Panc1 (cell line): ENCODE measurements at regions not wholly inside any gene's neighbourhood (a gene's known extent, or its start where the extent isn't known, plus 50 kb on each side); places are given as distances from the start of the nearest gene placed in this dataset.

Source experiments
- ATAC-seq: fragments of 200-7000 bp; cut with Tn5 transposase; 2 replicates; pipeline ENCODE4 v1.9.1; 2020; ENCODE audit warnings: mild to moderate bottlenecking, moderate library complexity
- BruUV-seq: library from RNA; stranded (reverse); fragments of 400-500 nt; replicated peaks from 2 replicates; lab custom pipeline; 2021; lab: Mats Ljungman, UMichigan
- CTCF ChIA-PET: fragments of 300-600 bp; sonication (Branson Sonifier 250); formaldehyde crosslinking; loops from one replicate; lab custom pipeline; 2022; ENCODE audit warnings: antibody characterized with exemption; lab: Charles Lee
- POLR2A ChIA-PET: fragments of 300-600 bp; sonication (Branson Sonifier 250); formaldehyde crosslinking; loops from one replicate; lab custom pipeline; 2022; ENCODE audit warnings: antibody characterized with exemption; lab: Charles Lee
- DNase-seq: peaks from one replicate; pipeline ENCODE4 v3.0.0-alpha.2; 2010; ENCODE audit warnings: low read depth, low spot score
- H3K27ac ChIP-seq: 2 replicates; pipeline ENCODE4 v1.5.1; 2011; ENCODE audit warnings: mild to moderate bottlenecking, low read length, inconsistent platforms
- H3K27me3 ChIP-seq: fragments of 200-500 bp; sonication (Bioruptor generic); 2 replicates; pipeline ENCODE4 v1.6.0; 2014; ENCODE audit warnings: low read length, inconsistent platforms; ENCODE audit not compliant: control insufficient read depth, insufficient read depth
- H3K36me3 ChIP-seq: fragments of 200-500 bp; sonication (Bioruptor generic); 2 replicates; pipeline ENCODE4 v1.5.1; 2014; ENCODE audit warnings: inconsistent platforms, mild to moderate bottlenecking, low read length, moderate library complexity; ENCODE audit not compliant: control insufficient read depth, insufficient read depth
- H3K4me1 ChIP-seq: 2 replicates; pipeline ENCODE4 v1.5.1; 2011; ENCODE audit warnings: inconsistent platforms, mild to moderate bottlenecking, low read length, moderate library complexity; ENCODE audit not compliant: control insufficient read depth, insufficient read depth
- H3K4me3 ChIP-seq, 2 experiments: 2 replicates each; pipeline ENCODE4 v1.5.1; 2011 to 2012; ENCODE audit warnings: low read depth in 2 of 2, low read length in 2 of 2, mild to moderate bottlenecking in 2 of 2, inconsistent platforms in 1 of 2, moderate library complexity in 1 of 2
- H3K9me3 ChIP-seq: fragments of 200-500 bp; sonication (Bioruptor generic); 2 replicates; pipeline ENCODE4 v1.5.1; 2014; ENCODE audit warnings: low read depth, mild to moderate bottlenecking, inconsistent platforms, low read length, moderate library complexity; ENCODE audit not compliant: control insufficient read depth, insufficient read depth
- POLR2AphosphoS5 ChIP-seq: IDR thresholded peaks from 2 replicates; pipeline ENCODE4 v1.6.1; 2012; ENCODE audit warnings: mild to moderate bottlenecking, low read depth, low read length, moderate library complexity
- SIN3A ChIP-seq: IDR thresholded peaks from 2 replicates; pipeline ENCODE4 v1.6.1; 2012; ENCODE audit warnings: low read depth, mild to moderate bottlenecking, low read length, moderate library complexity, borderline replicate concordance; ENCODE audit not compliant: insufficient read depth
- TCF7L2 ChIP-seq: IDR thresholded peaks from 2 replicates; pipeline ENCODE4 v1.6.1; 2011; ENCODE audit warnings: mild to moderate bottlenecking, low read depth, low read length, inconsistent platforms
- in situ Hi-C: cut with HindIII; loops from 2 replicates; pipeline ENCODE4 v1.10.0; 2016; ENCODE audit warnings: low sequenced_read_pairs, low pct_unique_long_range_greater_than_20kb
- intact Hi-C: fragments of 100-400 bp; cut with micrococcal nuclease; formaldehyde crosslinking; loops from one replicate; pipeline ENCODE4 v1.10.0; 2022; ENCODE audit not compliant: unreplicated experiment
- TF ChIP-seq, protein P1 (sequence below), 2 experiments: IDR thresholded peaks; 2 replicates each; pipeline ENCODE4 v1.6.1; 2011 to 2012; ENCODE audit warnings: low read depth in 2 of 2, control low read depth in 1 of 2, low read length in 1 of 2, mild to moderate bottlenecking in 1 of 2, moderate library complexity in 1 of 2; ENCODE audit not compliant: insufficient read depth in 1 of 2
- TF ChIP-seq, protein P2 (sequence below): fragments of 450-650 bp; IDR thresholded peaks from 2 replicates; pipeline ENCODE4 v1.5.1; 2017; ENCODE audit warnings: mild to moderate bottlenecking

DNA sequence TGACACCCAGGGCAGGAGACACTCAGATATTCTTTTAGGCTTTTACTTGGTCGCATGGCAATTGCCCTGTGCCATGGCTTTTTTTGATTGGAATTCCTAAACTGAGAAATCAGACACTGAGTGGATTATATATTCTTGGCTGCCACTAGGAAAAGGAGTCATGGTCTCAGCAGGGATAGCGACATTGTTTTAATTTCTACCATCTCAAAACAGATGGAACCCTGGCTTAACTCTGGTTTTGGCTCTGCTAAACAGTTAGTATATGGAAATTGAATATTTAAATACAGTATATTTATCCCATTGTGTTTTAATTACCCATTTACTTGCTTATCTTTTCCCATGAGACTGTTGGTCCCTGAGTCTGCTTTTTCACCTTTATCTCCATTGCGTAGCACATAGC is 84.0 kb downstream of the DACT1 start:
- no peak for ATAC-seq
- no peak overlapping the region for H3K27ac ChIP-seq
- H3K27me3 ChIP-seq = no peaks in the 10 kb centered on the region
- no peak for TF ChIP-seq POLR2AphosphoS5
- no peak for TF ChIP-seq SIN3A
- TF ChIP-seq, protein P1, sequence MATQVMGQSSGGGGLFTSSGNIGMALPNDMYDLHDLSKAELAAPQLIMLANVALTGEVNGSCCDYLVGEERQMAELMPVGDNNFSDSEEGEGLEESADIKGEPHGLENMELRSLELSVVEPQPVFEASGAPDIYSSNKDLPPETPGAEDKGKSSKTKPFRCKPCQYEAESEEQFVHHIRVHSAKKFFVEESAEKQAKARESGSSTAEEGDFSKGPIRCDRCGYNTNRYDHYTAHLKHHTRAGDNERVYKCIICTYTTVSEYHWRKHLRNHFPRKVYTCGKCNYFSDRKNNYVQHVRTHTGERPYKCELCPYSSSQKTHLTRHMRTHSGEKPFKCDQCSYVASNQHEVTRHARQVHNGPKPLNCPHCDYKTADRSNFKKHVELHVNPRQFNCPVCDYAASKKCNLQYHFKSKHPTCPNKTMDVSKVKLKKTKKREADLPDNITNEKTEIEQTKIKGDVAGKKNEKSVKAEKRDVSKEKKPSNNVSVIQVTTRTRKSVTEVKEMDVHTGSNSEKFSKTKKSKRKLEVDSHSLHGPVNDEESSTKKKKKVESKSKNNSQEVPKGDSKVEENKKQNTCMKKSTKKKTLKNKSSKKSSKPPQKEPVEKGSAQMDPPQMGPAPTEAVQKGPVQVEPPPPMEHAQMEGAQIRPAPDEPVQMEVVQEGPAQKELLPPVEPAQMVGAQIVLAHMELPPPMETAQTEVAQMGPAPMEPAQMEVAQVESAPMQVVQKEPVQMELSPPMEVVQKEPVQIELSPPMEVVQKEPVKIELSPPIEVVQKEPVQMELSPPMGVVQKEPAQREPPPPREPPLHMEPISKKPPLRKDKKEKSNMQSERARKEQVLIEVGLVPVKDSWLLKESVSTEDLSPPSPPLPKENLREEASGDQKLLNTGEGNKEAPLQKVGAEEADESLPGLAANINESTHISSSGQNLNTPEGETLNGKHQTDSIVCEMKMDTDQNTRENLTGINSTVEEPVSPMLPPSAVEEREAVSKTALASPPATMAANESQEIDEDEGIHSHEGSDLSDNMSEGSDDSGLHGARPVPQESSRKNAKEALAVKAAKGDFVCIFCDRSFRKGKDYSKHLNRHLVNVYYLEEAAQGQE (IDR thresholded peaks at IDR 0.05; ENCODE audit: insufficient read depth in 1 of 2, low read depth in 2 of 2, low read length in 1 of 2) = no peak
- no peak for TF ChIP-seq TCF7L2
- TF ChIP-seq, protein P2, sequence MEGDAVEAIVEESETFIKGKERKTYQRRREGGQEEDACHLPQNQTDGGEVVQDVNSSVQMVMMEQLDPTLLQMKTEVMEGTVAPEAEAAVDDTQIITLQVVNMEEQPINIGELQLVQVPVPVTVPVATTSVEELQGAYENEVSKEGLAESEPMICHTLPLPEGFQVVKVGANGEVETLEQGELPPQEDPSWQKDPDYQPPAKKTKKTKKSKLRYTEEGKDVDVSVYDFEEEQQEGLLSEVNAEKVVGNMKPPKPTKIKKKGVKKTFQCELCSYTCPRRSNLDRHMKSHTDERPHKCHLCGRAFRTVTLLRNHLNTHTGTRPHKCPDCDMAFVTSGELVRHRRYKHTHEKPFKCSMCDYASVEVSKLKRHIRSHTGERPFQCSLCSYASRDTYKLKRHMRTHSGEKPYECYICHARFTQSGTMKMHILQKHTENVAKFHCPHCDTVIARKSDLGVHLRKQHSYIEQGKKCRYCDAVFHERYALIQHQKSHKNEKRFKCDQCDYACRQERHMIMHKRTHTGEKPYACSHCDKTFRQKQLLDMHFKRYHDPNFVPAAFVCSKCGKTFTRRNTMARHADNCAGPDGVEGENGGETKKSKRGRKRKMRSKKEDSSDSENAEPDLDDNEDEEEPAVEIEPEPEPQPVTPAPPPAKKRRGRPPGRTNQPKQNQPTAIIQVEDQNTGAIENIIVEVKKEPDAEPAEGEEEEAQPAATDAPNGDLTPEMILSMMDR = no peak
- H3K9me3 ChIP-seq = no peaks in the 10 kb centered on the region
- H3K36me3 ChIP-seq = no peaks in the 10 kb centered on the region
- DNase-seq = no peak
- in situ Hi-C loops (no loop called here), intact Hi-C loops (no loop called here)
- ChIA-PET POLR2A (no interaction called here), CTCF (no interaction called here)
- H3K4me1 ChIP-seq = no peaks in the 10 kb centered on the region
- BruUV-seq = no TSS peak
- no peak overlapping the region for H3K4me3 ChIP-seq

DNA sequence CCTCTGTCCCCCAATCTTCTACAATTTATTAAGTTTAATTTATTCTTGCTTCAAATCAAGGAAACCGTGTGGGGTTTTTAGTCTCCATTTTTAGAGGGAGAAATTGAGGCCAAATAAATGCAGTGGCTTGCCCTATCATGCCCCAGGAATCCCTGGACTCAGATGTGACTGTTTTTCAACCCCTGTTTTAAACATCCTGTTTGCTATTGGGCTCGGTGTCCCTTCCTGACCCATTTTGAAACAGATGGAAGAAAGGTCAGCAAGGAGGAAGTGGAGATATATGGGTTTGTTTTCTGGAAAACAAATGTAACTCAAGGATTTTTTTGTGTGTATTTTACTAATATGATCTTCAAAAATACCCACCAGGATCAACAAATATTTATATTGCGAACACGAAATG is 84.7 kb downstream of the DACT1 start:
- BruUV-seq = no TSS peak
- intact Hi-C loops (no loop called here), in situ Hi-C loops (no loop called here)
- H3K4me1 ChIP-seq = no peaks in the 10 kb centered on the region
- H3K9me3 ChIP-seq = no peaks in the 10 kb centered on the region
- no peaks in the 10 kb centered on the region for H3K36me3 ChIP-seq
- ATAC-seq (no peak), DNase-seq (no peak)
- no peak overlapping the region for H3K27ac ChIP-seq
- ChIA-PET CTCF (no interaction called here), POLR2A (no interaction called here)
- H3K4me3 ChIP-seq = no peak overlapping the region
- TF ChIP-seq SIN3A (no peak), TCF7L2 (no peak), POLR2AphosphoS5 (no peak)
- TF ChIP-seq, protein P2 = no peak
- TF ChIP-seq, protein P1 (IDR thresholded peaks at IDR 0.05; ENCODE audit: insufficient read depth in 1 of 2, low read depth in 2 of 2, low read length in 1 of 2) = no peak
- no peaks in the 10 kb centered on the region for H3K27me3 ChIP-seq
